ENCODE measurements at regions not wholly inside any gene's neighbourhood (a gene's known extent, or its start where the extent isn't known, plus 50 kb on each side); places are given as distances from the start of the nearest gene placed in this dataset.

DNA sequence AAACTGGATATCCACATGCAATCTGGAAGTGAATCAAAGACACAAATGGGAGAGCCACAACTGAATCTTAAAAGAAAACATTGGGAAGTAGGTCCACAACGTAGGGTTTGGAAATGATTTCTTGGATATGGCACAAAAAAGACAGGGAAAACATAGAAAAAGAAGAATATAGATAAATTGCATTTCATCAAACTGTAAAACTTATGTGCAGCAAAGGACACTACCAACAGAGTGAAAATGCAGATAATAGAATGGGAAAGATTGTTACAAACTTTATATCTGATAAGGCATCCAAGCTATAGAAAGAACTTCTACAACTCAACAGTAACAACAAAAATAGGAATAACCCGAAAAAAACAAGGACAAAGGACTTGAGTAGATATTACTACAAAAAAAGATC lies 89.6 kb downstream of the ZNF280B start:
- no peaks in the 10 kb centered on the region for H3K36me3 Mint-ChIP-seq
- POLR2A ChIA-PET: no interaction called here
- no peak for DNase-seq (ENCODE audit: low spot score)

DNA sequence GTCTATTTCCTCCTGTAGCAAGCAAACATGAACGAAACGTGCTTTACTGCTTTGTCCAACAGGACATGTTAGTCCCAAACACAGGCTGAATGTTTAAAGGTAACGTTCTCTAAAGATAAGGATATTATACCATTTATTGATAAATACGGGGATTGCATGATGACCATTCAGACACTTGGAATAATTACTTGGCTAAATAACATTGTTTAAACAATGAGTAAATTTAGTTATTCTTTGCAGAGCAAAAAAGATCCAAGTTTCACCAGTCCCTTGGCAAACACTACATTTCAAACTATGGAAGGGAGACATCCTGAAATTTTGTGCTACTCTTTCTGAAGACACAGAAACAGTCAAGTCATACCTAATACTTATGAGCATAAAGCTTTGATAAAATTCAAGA lies 88.0 kb downstream of the ZNF280B start:
- no peak overlapping the region for H3K27ac Mint-ChIP-seq

More for the DNA sequence above, 89.6 kb downstream of the ZNF280B start:
- H3K27me3 Mint-ChIP-seq (ENCODE audit: low read depth): peaks cover 98% of the 10 kb centered on the region
- H3K4me3 Mint-ChIP-seq: no peak overlapping the region
- no peak overlapping the region for H3K27ac Mint-ChIP-seq
- no peak for TF ChIP-seq SMAD4 (CRISPR knock-in tag; IDR thresholded peaks at IDR 0.05)
- no peak for TF ChIP-seq MXD4 (CRISPR knock-in tag; IDR thresholded peaks at IDR 0.05; ENCODE audit: borderline replicate concordance)
- TF ChIP-seq NR1H2 (CRISPR knock-in tag; IDR thresholded peaks at IDR 0.05): no peak
- no peak for TF ChIP-seq CBFB (CRISPR knock-in tag; IDR thresholded peaks at IDR 0.05; ENCODE audit: low read depth)
- TF ChIP-seq SMAD3 (CRISPR knock-in tag; IDR thresholded peaks at IDR 0.05; ENCODE audit: borderline replicate concordance): no peak
- no peak for TF ChIP-seq CREM (CRISPR knock-in tag; IDR thresholded peaks at IDR 0.05)
- H3K4me1 Mint-ChIP-seq: no peaks in the 10 kb centered on the region
- CTCF ChIA-PET: interaction anchor here (1.5 kb wide), 1 partner anchor 76 kb away, joined by 4 read pairs; no protein-coding TSS in a partner anchor
- ATAC-seq: no peak
- no peaks in the 10 kb centered on the region for H3K9me3 Mint-ChIP-seq

More for the DNA sequence above, 88.0 kb downstream of the ZNF280B start:
- ATAC-seq (no peak), DNase-seq (ENCODE audit: low spot score) (no peak)
- ChIA-PET CTCF (no interaction called here), POLR2A (no interaction called here)
- peaks cover 98% of the 10 kb centered on the region for H3K27me3 Mint-ChIP-seq (ENCODE audit: low read depth)
- H3K4me3 Mint-ChIP-seq: no peak overlapping the region
- TF ChIP-seq ZNF219 (CRISPR knock-in tag; IDR thresholded peaks at IDR 0.05; ENCODE audit: borderline replicate concordance): no peak
- TF ChIP-seq, protein P1, sequence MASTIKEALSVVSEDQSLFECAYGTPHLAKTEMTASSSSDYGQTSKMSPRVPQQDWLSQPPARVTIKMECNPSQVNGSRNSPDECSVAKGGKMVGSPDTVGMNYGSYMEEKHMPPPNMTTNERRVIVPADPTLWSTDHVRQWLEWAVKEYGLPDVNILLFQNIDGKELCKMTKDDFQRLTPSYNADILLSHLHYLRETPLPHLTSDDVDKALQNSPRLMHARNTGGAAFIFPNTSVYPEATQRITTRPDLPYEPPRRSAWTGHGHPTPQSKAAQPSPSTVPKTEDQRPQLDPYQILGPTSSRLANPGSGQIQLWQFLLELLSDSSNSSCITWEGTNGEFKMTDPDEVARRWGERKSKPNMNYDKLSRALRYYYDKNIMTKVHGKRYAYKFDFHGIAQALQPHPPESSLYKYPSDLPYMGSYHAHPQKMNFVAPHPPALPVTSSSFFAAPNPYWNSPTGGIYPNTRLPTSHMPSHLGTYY (CRISPR knock-in tag; IDR thresholded peaks at IDR 0.05): no peak
- TF ChIP-seq, protein P2, sequence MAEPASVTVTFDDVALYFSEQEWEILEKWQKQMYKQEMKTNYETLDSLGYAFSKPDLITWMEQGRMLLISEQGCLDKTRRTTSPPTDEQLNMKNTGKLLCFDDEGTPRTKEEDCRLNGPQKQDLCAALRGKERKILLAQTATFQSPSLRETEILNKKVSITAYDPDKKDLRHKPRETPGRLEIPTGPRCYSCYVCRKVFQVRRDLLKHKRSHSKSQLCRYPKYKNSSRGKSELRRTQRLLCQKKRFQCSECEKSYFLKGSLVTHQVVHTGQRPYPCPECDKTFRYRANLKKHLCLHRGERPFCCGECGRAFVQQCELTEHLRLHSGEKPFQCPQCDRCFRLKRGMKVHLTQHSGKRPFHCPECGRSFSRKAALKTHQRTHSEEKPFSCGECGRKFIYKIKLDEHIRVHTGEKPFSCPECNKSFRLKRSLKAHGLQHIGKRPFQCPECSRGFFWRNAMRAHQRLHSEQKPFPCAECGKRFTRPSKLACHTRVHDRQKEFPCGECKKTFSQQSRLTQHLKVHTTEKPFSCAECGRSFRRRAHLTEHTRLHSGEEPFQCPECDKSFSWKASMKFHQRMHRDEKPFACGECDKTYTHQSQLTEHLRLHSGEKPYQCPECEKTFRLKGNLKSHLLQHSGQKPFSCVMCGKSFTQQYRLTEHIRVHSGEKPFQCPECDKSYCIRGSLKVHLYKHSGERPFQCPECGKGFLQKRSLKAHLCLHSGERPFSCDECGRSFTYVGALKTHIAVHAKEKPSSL (CRISPR knock-in tag; conservative IDR thresholded peaks at IDR 0.05): no peak
- TF ChIP-seq ZNF317 (CRISPR knock-in tag; IDR thresholded peaks at IDR 0.05; ENCODE audit: borderline replicate concordance, low read depth): no peak
- no peak for TF ChIP-seq ZNF396 (CRISPR knock-in tag; IDR thresholded peaks at IDR 0.05; ENCODE audit: borderline replicate concordance)
- no peak for TF ChIP-seq ZNF263 (CRISPR knock-in tag; IDR thresholded peaks at IDR 0.05; ENCODE audit: low read depth)
- TF ChIP-seq, protein P3, sequence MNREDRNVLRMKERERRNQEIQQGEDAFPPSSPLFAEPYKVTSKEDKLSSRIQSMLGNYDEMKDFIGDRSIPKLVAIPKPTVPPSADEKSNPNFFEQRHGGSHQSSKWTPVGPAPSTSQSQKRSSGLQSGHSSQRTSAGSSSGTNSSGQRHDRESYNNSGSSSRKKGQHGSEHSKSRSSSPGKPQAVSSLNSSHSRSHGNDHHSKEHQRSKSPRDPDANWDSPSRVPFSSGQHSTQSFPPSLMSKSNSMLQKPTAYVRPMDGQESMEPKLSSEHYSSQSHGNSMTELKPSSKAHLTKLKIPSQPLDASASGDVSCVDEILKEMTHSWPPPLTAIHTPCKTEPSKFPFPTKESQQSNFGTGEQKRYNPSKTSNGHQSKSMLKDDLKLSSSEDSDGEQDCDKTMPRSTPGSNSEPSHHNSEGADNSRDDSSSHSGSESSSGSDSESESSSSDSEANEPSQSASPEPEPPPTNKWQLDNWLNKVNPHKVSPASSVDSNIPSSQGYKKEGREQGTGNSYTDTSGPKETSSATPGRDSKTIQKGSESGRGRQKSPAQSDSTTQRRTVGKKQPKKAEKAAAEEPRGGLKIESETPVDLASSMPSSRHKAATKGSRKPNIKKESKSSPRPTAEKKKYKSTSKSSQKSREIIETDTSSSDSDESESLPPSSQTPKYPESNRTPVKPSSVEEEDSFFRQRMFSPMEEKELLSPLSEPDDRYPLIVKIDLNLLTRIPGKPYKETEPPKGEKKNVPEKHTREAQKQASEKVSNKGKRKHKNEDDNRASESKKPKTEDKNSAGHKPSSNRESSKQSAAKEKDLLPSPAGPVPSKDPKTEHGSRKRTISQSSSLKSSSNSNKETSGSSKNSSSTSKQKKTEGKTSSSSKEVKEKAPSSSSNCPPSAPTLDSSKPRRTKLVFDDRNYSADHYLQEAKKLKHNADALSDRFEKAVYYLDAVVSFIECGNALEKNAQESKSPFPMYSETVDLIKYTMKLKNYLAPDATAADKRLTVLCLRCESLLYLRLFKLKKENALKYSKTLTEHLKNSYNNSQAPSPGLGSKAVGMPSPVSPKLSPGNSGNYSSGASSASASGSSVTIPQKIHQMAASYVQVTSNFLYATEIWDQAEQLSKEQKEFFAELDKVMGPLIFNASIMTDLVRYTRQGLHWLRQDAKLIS (CRISPR knock-in tag; IDR thresholded peaks at IDR 0.05; ENCODE audit: borderline replicate concordance): no peak
- no peak for TF ChIP-seq TEAD1 (CRISPR knock-in tag; IDR thresholded peaks at IDR 0.05)
- TF ChIP-seq, protein P4, sequence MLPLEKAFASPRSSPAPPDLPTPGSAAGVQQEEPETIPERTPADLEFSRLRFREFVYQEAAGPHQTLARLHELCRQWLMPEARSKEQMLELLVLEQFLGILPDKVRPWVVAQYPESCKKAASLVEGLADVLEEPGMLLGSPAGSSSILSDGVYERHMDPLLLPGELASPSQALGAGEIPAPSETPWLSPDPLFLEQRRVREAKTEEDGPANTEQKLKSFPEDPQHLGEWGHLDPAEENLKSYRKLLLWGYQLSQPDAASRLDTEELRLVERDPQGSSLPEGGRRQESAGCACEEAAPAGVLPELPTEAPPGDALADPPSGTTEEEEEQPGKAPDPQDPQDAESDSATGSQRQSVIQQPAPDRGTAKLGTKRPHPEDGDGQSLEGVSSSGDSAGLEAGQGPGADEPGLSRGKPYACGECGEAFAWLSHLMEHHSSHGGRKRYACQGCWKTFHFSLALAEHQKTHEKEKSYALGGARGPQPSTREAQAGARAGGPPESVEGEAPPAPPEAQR (CRISPR knock-in tag; IDR thresholded peaks at IDR 0.05): no peak
- TF ChIP-seq NR2C2 (CRISPR knock-in tag; IDR thresholded peaks at IDR 0.05): no peak
- no peaks in the 10 kb centered on the region for H3K36me3 Mint-ChIP-seq
- peaks cover 14% of the 10 kb centered on the region for H3K4me1 Mint-ChIP-seq
- H3K9me3 Mint-ChIP-seq: no peaks in the 10 kb centered on the region
